WTC11 (cell line): ENCODE measurements at regions not wholly inside any gene's neighbourhood (a gene's known extent, or its start where the extent isn't known, plus 50 kb on each side); places are given as distances from the start of the nearest gene placed in this dataset.

ENCODE experiments used
- ATAC-seq: fragments of 200-7000 bp; cut with Tn5 transposase; 2 replicates; pipeline ENCODE4 v1.10.0; 2021; ENCODE audit warnings: mild to moderate bottlenecking, moderate library complexity
- CTCF ChIA-PET: fragments of 300-600 bp; sonication (Branson Sonifier 250); formaldehyde crosslinking; loops from one replicate; lab custom pipeline; 2021; ENCODE audit warnings: antibody characterized with exemption; lab: Charles Lee
- POLR2A ChIA-PET: fragments of 350-600 bp; sonication (Branson Sonifier 250); formaldehyde crosslinking; loops from one replicate; lab custom pipeline; 2021; ENCODE audit warnings: antibody characterized with exemption; lab: Charles Lee
- DNase-seq: peaks from one replicate; pipeline ENCODE4 v3.0.0; 2021; ENCODE audit warnings: low spot score
- H3K27ac Mint-ChIP-seq: 2 replicates; pipeline ENCODE4 v1.8.0; 2021; ENCODE audit warnings: mixed read lengths
- H3K27me3 Mint-ChIP-seq: 2 replicates; pipeline ENCODE4 v1.8.0; 2021; ENCODE audit warnings: low read depth, mild to moderate bottlenecking, moderate library complexity, mixed read lengths
- H3K36me3 Mint-ChIP-seq: 2 replicates; pipeline ENCODE4 v1.8.0; 2021; ENCODE audit warnings: mixed read lengths
- H3K4me1 Mint-ChIP-seq: 2 replicates; pipeline ENCODE4 v1.8.0; 2022; ENCODE audit warnings: mixed read lengths
- H3K4me3 Mint-ChIP-seq: 2 replicates; pipeline ENCODE4 v1.8.0; 2021; ENCODE audit warnings: mild to moderate bottlenecking, moderate library complexity, mixed read lengths
- H3K9me3 Mint-ChIP-seq: 2 replicates; pipeline ENCODE4 v1.8.0; 2021; ENCODE audit warnings: mixed read lengths
- ARID4B ChIP-seq: sonication (generic); formaldehyde crosslinking; IDR thresholded peaks from 2 replicates; pipeline ENCODE4 v1.8.0; 2023; ENCODE audit warnings: missing genetic modification reagents, mild to moderate bottlenecking, borderline replicate concordance
- CBFB ChIP-seq: sonication (generic); formaldehyde crosslinking; IDR thresholded peaks from 2 replicates; pipeline ENCODE4 v1.8.1; 2022; ENCODE audit warnings: mild to moderate bottlenecking, low read depth, missing genetic modification reagents
- CREB1 ChIP-seq: sonication (generic); formaldehyde crosslinking; IDR thresholded peaks from 2 replicates; pipeline ENCODE4 v1.8.0; 2023; ENCODE audit warnings: mild to moderate bottlenecking, missing genetic modification reagents
- CREM ChIP-seq: sonication (generic); formaldehyde crosslinking; IDR thresholded peaks from 2 replicates; pipeline ENCODE4 v1.8.1; 2022; ENCODE audit warnings: mild to moderate bottlenecking, missing genetic modification reagents, moderate library complexity
- E2F1 ChIP-seq: sonication (generic); formaldehyde crosslinking; IDR thresholded peaks from 2 replicates; pipeline ENCODE4 v1.8.0; 2022; ENCODE audit warnings: mild to moderate bottlenecking, missing genetic modification reagents
- ELF4 ChIP-seq: sonication (generic); formaldehyde crosslinking; IDR thresholded peaks from 2 replicates; pipeline ENCODE4 v1.8.1; 2022; ENCODE audit warnings: low read depth, mild to moderate bottlenecking, moderate library complexity, missing genetic modification reagents
- ERG ChIP-seq: fragments of 250-450 bp; sonication (Bioruptor Pico); IDR thresholded peaks from 2 replicates; pipeline ENCODE4 v1.8.0; 2021; ENCODE audit warnings: mild to moderate bottlenecking
- ESRRA ChIP-seq: sonication (generic); formaldehyde crosslinking; IDR thresholded peaks from 2 replicates; pipeline ENCODE4 v1.8.1; 2022; ENCODE audit warnings: mild to moderate bottlenecking, missing genetic modification reagents, borderline replicate concordance
- ETV6 ChIP-seq: sonication (generic); formaldehyde crosslinking; IDR thresholded peaks from 2 replicates; pipeline ENCODE4 v1.8.1; 2022; ENCODE audit warnings: mild to moderate bottlenecking, missing genetic modification reagents
- GTF2I ChIP-seq: fragments of 250-450 bp; sonication (Bioruptor Pico); conservative IDR thresholded peaks from 2 replicates; pipeline ENCODE4 v1.4.0; 2021; ENCODE audit warnings: mild to moderate bottlenecking
- JAZF1 ChIP-seq: fragments of 250-450 bp; sonication (Bioruptor Pico); IDR thresholded peaks from 2 replicates; pipeline ENCODE4 v1.9.0; 2021; ENCODE audit warnings: moderate library complexity, mild to moderate bottlenecking, inconsistent platforms
- MAX ChIP-seq: sonication (generic); formaldehyde crosslinking; IDR thresholded peaks from 2 replicates; pipeline ENCODE4 v1.8.0; 2022; ENCODE audit warnings: mild to moderate bottlenecking, missing genetic modification reagents
- MYBL2 ChIP-seq: sonication (generic); formaldehyde crosslinking; IDR thresholded peaks from 2 replicates; pipeline ENCODE4 v1.8.1; 2023; ENCODE audit warnings: mild to moderate bottlenecking, moderate library complexity, missing genetic modification reagents
- NFYB ChIP-seq: sonication (generic); formaldehyde crosslinking; conservative IDR thresholded peaks from 2 replicates; pipeline ENCODE4 v1.8.0; 2022; ENCODE audit warnings: low read depth, missing genetic modification reagents
- NR3C1 ChIP-seq: sonication (generic); formaldehyde crosslinking; conservative IDR thresholded peaks from 2 replicates; pipeline ENCODE4 v1.8.1; 2023; ENCODE audit warnings: low read depth, mild to moderate bottlenecking, missing genetic modification reagents
- PREB ChIP-seq: sonication (generic); formaldehyde crosslinking; IDR thresholded peaks from 2 replicates; pipeline ENCODE4 v1.8.1; 2022; ENCODE audit warnings: mild to moderate bottlenecking, missing genetic modification reagents, moderate library complexity, borderline replicate concordance
- SMAD4 ChIP-seq: sonication (generic); formaldehyde crosslinking; IDR thresholded peaks from 2 replicates; pipeline ENCODE4 v1.8.0; 2022; ENCODE audit warnings: mild to moderate bottlenecking, missing genetic modification reagents
- SOX15 ChIP-seq: fragments of 250-450 bp; sonication (Bioruptor Pico); IDR thresholded peaks from 2 replicates; pipeline ENCODE4 v1.9.0; 2021; ENCODE audit warnings: mild to moderate bottlenecking
- SP1 ChIP-seq: sonication (generic); formaldehyde crosslinking; conservative IDR thresholded peaks from 2 replicates; pipeline ENCODE4 v1.8.1; 2022; ENCODE audit warnings: missing genetic modification reagents
- TEAD1 ChIP-seq: sonication (generic); formaldehyde crosslinking; IDR thresholded peaks from 2 replicates; pipeline ENCODE4 v1.8.0; 2022; ENCODE audit warnings: mild to moderate bottlenecking, missing genetic modification reagents
- USF1 ChIP-seq: sonication (generic); formaldehyde crosslinking; IDR thresholded peaks from 2 replicates; pipeline ENCODE4 v1.8.0; 2022; ENCODE audit warnings: mild to moderate bottlenecking, missing genetic modification reagents
- USF2 ChIP-seq: sonication (generic); formaldehyde crosslinking; IDR thresholded peaks from 2 replicates; pipeline ENCODE4 v1.8.1; 2023; ENCODE audit warnings: mild to moderate bottlenecking, missing genetic modification reagents, moderate library complexity
- ZNF138 ChIP-seq: sonication (generic); formaldehyde crosslinking; conservative IDR thresholded peaks from 2 replicates; pipeline ENCODE4 v1.8.1; 2022; ENCODE audit warnings: mild to moderate bottlenecking, moderate library complexity, missing genetic modification reagents
- ZNF416 ChIP-seq: fragments of 250-450 bp; sonication (Bioruptor Pico); IDR thresholded peaks from 2 replicates; pipeline ENCODE4 v1.9.0; 2021; ENCODE audit warnings: mild to moderate bottlenecking, inconsistent platforms
- ZNF423 ChIP-seq: fragments of 250-450 bp; sonication (Bioruptor Pico); IDR thresholded peaks from 2 replicates; pipeline ENCODE4 v2.1.2; 2022; ENCODE audit warnings: mild to moderate bottlenecking, moderate library complexity
- ZSCAN18 ChIP-seq: fragments of 250-450 bp; sonication (Bioruptor Pico); IDR thresholded peaks from 2 replicates; pipeline ENCODE4 v2.1.2; 2022; ENCODE audit warnings: mild to moderate bottlenecking, moderate library complexity

GRCh38 chr2:8049176-8049575 is 632.7 kb upstream of the ID2 start:
- no peaks in the 10 kb centered on the region; the same call in 1 of the 2 replicates for H3K4me1 Mint-ChIP-seq
- peaks cover 16% of the 10 kb centered on the region for H3K9me3 Mint-ChIP-seq
- CTCF ChIA-PET: interaction anchor here (1.0 kb wide), 1 partner anchor 1089 kb away, joined by 3 read pairs; no protein-coding TSS in a partner anchor
- TF ChIP-seq SOX15 (no peak), ZNF423 (CRISPR knock-in tag) (no peak), ETV6 (no peak), CREM (CRISPR knock-in tag) (no peak), CREB1 (CRISPR knock-in tag) (no peak), NFYB (no peak), NR3C1 (CRISPR knock-in tag) (no peak), ERG (CRISPR knock-in tag) (no peak), USF1 (no peak), JAZF1 (CRISPR knock-in tag) (no peak), ELF4 (CRISPR knock-in tag) (no peak), SP1 (CRISPR knock-in tag) (no peak)
- no peak for DNase-seq
- H3K27ac Mint-ChIP-seq: no peak overlapping the region
- POLR2A ChIA-PET: no interaction called here
- H3K27me3 Mint-ChIP-seq: no peaks in the 10 kb centered on the region
- no peaks in the 10 kb centered on the region; the same call in 1 of the 2 replicates for H3K36me3 Mint-ChIP-seq
- H3K4me3 Mint-ChIP-seq: no peak overlapping the region
- no peak for ATAC-seq

- H3K36me3 Mint-ChIP-seq: no peaks in the 10 kb centered on the region; the same call in 1 of the 2 replicates
- DNase-seq (no peak), ATAC-seq (no peak)
- POLR2A ChIA-PET: no interaction called here
- H3K27me3 Mint-ChIP-seq: no peaks in the 10 kb centered on the region
- peaks cover 9% of the 10 kb centered on the region for H3K9me3 Mint-ChIP-seq
- H3K4me1 Mint-ChIP-seq: no peaks in the 10 kb centered on the region; the same call in 1 of the 2 replicates
- no peak overlapping the region for H3K4me3 Mint-ChIP-seq
- H3K27ac Mint-ChIP-seq: no peak overlapping the region
- CTCF ChIA-PET: no interaction called here
- TF ChIP-seq SMAD4: no peak
- TF ChIP-seq CBFB (CRISPR knock-in tag): no peak
- no peak for TF ChIP-seq TEAD1
- no peak for TF ChIP-seq ESRRA (CRISPR knock-in tag)
- TF ChIP-seq GTF2I (CRISPR knock-in tag): no peak
- TF ChIP-seq ZNF138 (CRISPR knock-in tag): no peak
- no peak for TF ChIP-seq MAX (CRISPR knock-in tag)
- no peak for TF ChIP-seq MYBL2 (CRISPR knock-in tag)
- TF ChIP-seq ZNF416: no peak
- no peak for TF ChIP-seq E2F1 (CRISPR knock-in tag)
- TF ChIP-seq ZSCAN18 (CRISPR knock-in tag): no peak
- no peak for TF ChIP-seq ARID4B (CRISPR knock-in tag)
- TF ChIP-seq PREB (CRISPR knock-in tag): no peak
- TF ChIP-seq ETV6: no peak
- no peak for TF ChIP-seq USF2 (CRISPR knock-in tag)
Measured at GRCh38 chr2:8049851-8050571, 631.8 kb upstream of the ID2 start.
